ENCODE measurements at regions not wholly inside any gene's neighbourhood (a gene's known extent, or its start where the extent isn't known, plus 50 kb on each side); places are given as distances from the start of the nearest gene placed in this dataset.

- no peak for TF ChIP-seq CTCF (IDR thresholded peaks at IDR 0.05)
- TF ChIP-seq EZH2 (IDR thresholded peaks at IDR 0.05; ENCODE audit: borderline replicate concordance, insufficient read depth, low read depth, low read length, poor library complexity, severe bottlenecking), result no peak
These were observed 589.4 kb upstream of the SYT4 start for GRCh38 chr18:43866696-43867095.

GRCh38 chr18:43868497-43868995 is 591.3 kb upstream of the SYT4 start:
- ChIA-PET POLR2A (no interaction called here), CTCF (no interaction called here)
- Histone ChIP-seq H2AFZ (ENCODE audit: insufficient read depth, low read depth, low read length, poor library complexity, severe bottlenecking) (no peak overlapping the region), H3K4me1 (ENCODE audit: control insufficient read depth in 2 of 2, insufficient read depth in 2 of 2, low read length in 2 of 2) (no peaks in the 10 kb centered on the region), H3K4me3 (ENCODE audit: control extremely low read depth in 1 of 5, extremely low read depth in 1 of 5, insufficient read depth in 1 of 5, low read depth in 2 of 5, low read length in 4 of 5) (no peak overlapping the region), H3K27me3 (replicated peaks in 1 of 4; ENCODE audit: control extremely low read depth in 1 of 4, control insufficient read depth in 3 of 4, insufficient read depth in 4 of 4, low read length in 3 of 4) (no peaks in the 10 kb centered on the region), H3K4me2 (replicated peaks; ENCODE audit: low read depth, low read length, poor library complexity, severe bottlenecking) (no peak overlapping the region), H3K27ac (ENCODE audit: low read length in 2 of 2) (no peak overlapping the region), H3K36me3 (replicated peaks in 1 of 2; ENCODE audit: control extremely low read depth in 1 of 2, control insufficient read depth in 1 of 2, extremely low read depth in 1 of 2, insufficient read depth in 2 of 2, low read length in 1 of 2) (no peaks in the 10 kb centered on the region), H3K9me3 (ENCODE audit: control extremely low read depth in 1 of 3, control insufficient read depth in 2 of 3, insufficient read depth in 1 of 3, low read length in 2 of 3) (no peaks in the 10 kb centered on the region), H4K20me1 (ENCODE audit: control insufficient read depth, insufficient read depth, low read length, poor library complexity, severe bottlenecking) (no peaks in the 10 kb centered on the region), H3K79me2 (ENCODE audit: control insufficient read depth, insufficient read depth, low read length) (no peaks in the 10 kb centered on the region), H3K9ac (ENCODE audit: low read length) (no peak overlapping the region)
- WGBS (ENCODE audit: insufficient coverage), result no CpG with 5 or more reads among the region's 3 CpGs
- Mint-ChIP-seq H3K9me3 (ENCODE audit: insufficient read depth) (no peaks in the 10 kb centered on the region), H3K27ac (no peak overlapping the region), H3K27me3 (no peaks in the 10 kb centered on the region), H3K4me3 (no peak overlapping the region), H3K4me1 (no peaks in the 10 kb centered on the region)
- intact Hi-C loops (cut with micrococcal nuclease), result no loop called here
- DNase-seq (no peak), ATAC-seq (ENCODE audit: low read depth) (no peak)
- TF ChIP-seq EZH2 (IDR thresholded peaks at IDR 0.05; ENCODE audit: borderline replicate concordance, insufficient read depth, low read depth, low read length, poor library complexity, severe bottlenecking), result no peak
- no peak for TF ChIP-seq CTCF (IDR thresholded peaks at IDR 0.05)

More at GRCh38 chr18:43866696-43867095, 589.4 kb upstream of the SYT4 start:
- H3K4me1 ChIP-seq (ENCODE audit: control insufficient read depth in 2 of 2, insufficient read depth in 2 of 2, low read length in 2 of 2), result no peaks in the 10 kb centered on the region
- CTCF ChIA-PET, result no interaction called here
- Mint-ChIP-seq H3K4me3 (no peak overlapping the region), H3K27me3 (no peaks in the 10 kb centered on the region), H3K27ac (no peak overlapping the region), H3K9me3 (ENCODE audit: insufficient read depth) (no peaks in the 10 kb centered on the region), H3K4me1 (no peaks in the 10 kb centered on the region)
- ATAC-seq (ENCODE audit: low read depth) (no peak), DNase-seq (no peak)
- H3K36me3 ChIP-seq (replicated peaks in 1 of 2; ENCODE audit: control extremely low read depth in 1 of 2, control insufficient read depth in 1 of 2, extremely low read depth in 1 of 2, insufficient read depth in 2 of 2, low read length in 1 of 2), result no peaks in the 10 kb centered on the region
- no peak overlapping the region for H3K4me2 ChIP-seq (replicated peaks; ENCODE audit: low read depth, low read length, poor library complexity, severe bottlenecking)
- H3K79me2 ChIP-seq (ENCODE audit: control insufficient read depth, insufficient read depth, low read length), result no peaks in the 10 kb centered on the region
- no peak overlapping the region for H2AFZ ChIP-seq (ENCODE audit: insufficient read depth, low read depth, low read length, poor library complexity, severe bottlenecking)
- H3K9ac ChIP-seq (ENCODE audit: low read length), result no peak overlapping the region
- no peaks in the 10 kb centered on the region for H3K27me3 ChIP-seq (replicated peaks in 1 of 4; ENCODE audit: control extremely low read depth in 1 of 4, control insufficient read depth in 3 of 4, insufficient read depth in 4 of 4, low read length in 3 of 4)
- H4K20me1 ChIP-seq (ENCODE audit: control insufficient read depth, insufficient read depth, low read length, poor library complexity, severe bottlenecking), result no peaks in the 10 kb centered on the region
- no peak overlapping the region for H3K27ac ChIP-seq (ENCODE audit: low read length in 2 of 2)
- intact Hi-C loops (cut with micrococcal nuclease), result no loop called here
- POLR2A ChIA-PET, result no interaction called here
- H3K4me3 ChIP-seq (ENCODE audit: control extremely low read depth in 1 of 5, extremely low read depth in 1 of 5, insufficient read depth in 1 of 5, low read depth in 2 of 5, low read length in 4 of 5), result no peak overlapping the region
- no peaks in the 10 kb centered on the region for H3K9me3 ChIP-seq (ENCODE audit: control extremely low read depth in 1 of 3, control insufficient read depth in 2 of 3, insufficient read depth in 1 of 3, low read length in 2 of 3)

All from B cell (primary cell).